ENCODE measurements at regions not wholly inside any gene's neighbourhood (a gene's known extent, or its start where the extent isn't known, plus 50 kb on each side); places are given as distances from the start of the nearest gene placed in this dataset.

- no peak for DNase-seq (ENCODE audit: low read depth in 2 of 2)
Observed at GRCh38 chr3:152193673-152194267, 75.0 kb upstream of the MBNL1 start.

GRCh38 chr3:152195206-152195605 lies 73.5 kb upstream of the MBNL1 start:
- no peak for DNase-seq (ENCODE audit: low read depth in 2 of 2)

GRCh38 chr3:152196782-152197181 lies 71.9 kb upstream of the MBNL1 start:
- DNase-seq (ENCODE audit: low read depth in 2 of 2) = no peak

- no peak for DNase-seq (ENCODE audit: low read depth in 2 of 2)
Observed at GRCh38 chr3:152197451-152197850, 71.3 kb upstream of the MBNL1 start.

GRCh38 chr3:152197937-152198336 lies 70.8 kb upstream of the MBNL1 start:
- no peak for DNase-seq (ENCODE audit: low read depth in 2 of 2)

- DNase-seq (ENCODE audit: low read depth in 2 of 2) = no peak
Observed at GRCh38 chr3:152198665-152199064, 70.1 kb upstream of the MBNL1 start.

GRCh38 chr3:152199102-152199840 lies 69.5 kb upstream of the MBNL1 start:
- DNase-seq (ENCODE audit: low read depth in 2 of 2) = no peak

GRCh38 chr3:152200476-152201420 lies 68.0 kb upstream of the MBNL1 start:
- no peak for DNase-seq (ENCODE audit: low read depth in 2 of 2)

GRCh38 chr3:152202976-152203626 lies 65.6 kb upstream of the MBNL1 start:
- DNase-seq (ENCODE audit: low read depth in 2 of 2) = no peak

- DNase-seq (ENCODE audit: low read depth in 2 of 2) = no peak
Observed at GRCh38 chr3:152203652-152204051, 65.1 kb upstream of the MBNL1 start.

- DNase-seq (ENCODE audit: low read depth in 2 of 2) = no peak
Observed at GRCh38 chr3:152204218-152204617, 64.5 kb upstream of the MBNL1 start.

- no peak for DNase-seq (ENCODE audit: low read depth in 2 of 2)
Observed at GRCh38 chr3:152205097-152205593, 63.6 kb upstream of the MBNL1 start.

GRCh38 chr3:152206243-152206760 lies 62.4 kb upstream of the MBNL1 start:
- DNase-seq (ENCODE audit: low read depth in 2 of 2) = no peak

GRCh38 chr3:152208439-152208838 lies 60.3 kb upstream of the MBNL1 start:
- no peak for DNase-seq (ENCODE audit: low read depth in 2 of 2)

- DNase-seq (ENCODE audit: low read depth in 2 of 2) = no peak
Observed at GRCh38 chr3:152209060-152209459, 59.7 kb upstream of the MBNL1 start.

- no peak for DNase-seq (ENCODE audit: low read depth in 2 of 2)
Observed at GRCh38 chr3:152209776-152210175, 59.0 kb upstream of the MBNL1 start.

GRCh38 chr3:152210697-152211096 lies 58.0 kb upstream of the MBNL1 start:
- DNase-seq (ENCODE audit: low read depth in 2 of 2) = no peak

- no peak for DNase-seq (ENCODE audit: low read depth in 2 of 2)
Observed at GRCh38 chr3:152211655-152212054, 57.1 kb upstream of the MBNL1 start.

GRCh38 chr3:152213203-152213602 lies 55.5 kb upstream of the MBNL1 start:
- DNase-seq (ENCODE audit: low read depth in 2 of 2) = no peak

- no peak for DNase-seq (ENCODE audit: low read depth in 2 of 2)
Observed at GRCh38 chr3:152213938-152214337, 54.8 kb upstream of the MBNL1 start.
